HG02623 (cell line): ENCODE measurements at regions not wholly inside any gene's neighbourhood (a gene's known extent, or its start where the extent isn't known, plus 50 kb on each side); places are given as distances from the start of the nearest gene placed in this dataset.
"Not testable (repeated sequence)": the region's sequence is repeated elsewhere in the genome, so short reads cannot be mapped to it uniquely, and the experiment has no call there.

Experiments used
- ATAC-seq: cut with Tn5 transposase; IDR thresholded peaks from one replicate; pipeline ENCODE4 v1.9.1; 2021; ENCODE audit warnings: moderate library complexity; ENCODE audit not compliant: unreplicated experiment

GRCh38 chr7:142637240-142637639 is 112.0 kb upstream of the PRSS1 start:
- ATAC-seq, result no peak

- ATAC-seq, result no peak
Observed at GRCh38 chr7:142636751-142637150, 112.5 kb upstream of the PRSS1 start.

- ATAC-seq, result not testable (repeated sequence)
Observed at GRCh38 chr7:142636107-142636506, 113.2 kb upstream of the PRSS1 start.

DNA sequence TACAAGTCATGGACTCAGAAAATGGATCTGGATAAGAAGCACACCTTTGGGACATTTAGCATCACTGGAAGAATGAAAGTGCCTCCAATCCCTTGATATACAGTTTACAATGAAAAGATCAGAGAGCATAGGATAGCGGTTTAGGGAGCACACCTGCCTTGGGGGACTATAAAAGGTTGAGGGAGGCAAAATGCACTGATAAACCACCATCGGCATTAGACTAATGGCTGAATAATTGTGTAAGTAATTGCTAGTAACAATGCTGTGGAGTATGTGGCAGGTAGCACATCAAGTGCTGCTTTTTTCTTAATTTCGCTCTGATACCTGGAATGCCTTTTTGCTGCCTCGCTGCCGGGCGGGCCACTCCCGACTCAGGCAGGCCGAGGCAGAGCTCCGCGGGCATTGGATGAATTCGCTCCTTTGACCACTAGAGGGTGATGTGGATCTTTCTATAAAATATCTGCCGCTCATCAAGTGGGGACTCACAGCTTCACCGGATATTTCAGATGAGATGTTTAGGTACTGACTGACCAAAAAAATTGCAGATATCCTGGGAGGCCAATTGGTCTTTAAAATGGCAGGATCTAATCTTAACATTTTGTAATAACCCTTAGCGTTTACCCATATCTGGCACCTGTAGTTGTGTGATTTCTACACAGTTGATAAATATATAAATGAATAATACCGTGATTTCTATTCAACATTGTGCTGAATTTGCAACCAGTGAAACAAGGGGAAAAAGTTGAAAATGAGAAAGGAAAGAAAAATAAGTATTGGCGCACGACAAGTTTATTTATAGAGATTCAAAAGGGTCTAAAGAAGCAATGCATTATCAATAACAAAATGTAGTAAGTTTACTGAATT is 116.8 kb upstream of the PRSS1 start:
- ATAC-seq, result peak; percentile 95

- ATAC-seq, result no peak
Observed at GRCh38 chr7:142629588-142630260, 119.5 kb upstream of the PRSS1 start.

- no peak for ATAC-seq
Observed at GRCh38 chr7:142628945-142629344, 120.3 kb upstream of the PRSS1 start.

DNA sequence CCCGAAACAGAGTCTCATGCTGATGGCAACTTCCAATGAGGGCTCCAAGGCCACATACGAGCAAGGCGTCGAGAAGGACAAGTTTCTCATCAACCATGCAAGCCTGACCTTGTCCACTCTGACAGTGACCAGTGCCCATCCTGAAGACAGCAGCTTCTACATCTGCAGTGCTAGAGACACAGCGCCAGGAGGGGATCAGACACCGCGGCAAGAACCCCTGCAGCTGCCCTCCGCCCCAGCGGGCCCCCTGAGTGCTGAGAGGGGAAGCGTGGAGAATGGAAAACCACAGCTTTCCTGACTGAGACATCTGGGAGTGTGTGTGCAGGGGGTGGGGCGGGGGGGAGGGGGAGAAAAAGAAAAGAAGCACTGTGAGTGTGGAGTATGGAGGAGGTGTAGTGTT is 122.0 kb upstream of the PRSS1 start:
- ATAC-seq, result not testable (repeated sequence)

- peak; percentile 80 for ATAC-seq
Observed at GRCh38 chr7:142626420-142627035, 122.7 kb upstream of the PRSS1 start.

DNA sequence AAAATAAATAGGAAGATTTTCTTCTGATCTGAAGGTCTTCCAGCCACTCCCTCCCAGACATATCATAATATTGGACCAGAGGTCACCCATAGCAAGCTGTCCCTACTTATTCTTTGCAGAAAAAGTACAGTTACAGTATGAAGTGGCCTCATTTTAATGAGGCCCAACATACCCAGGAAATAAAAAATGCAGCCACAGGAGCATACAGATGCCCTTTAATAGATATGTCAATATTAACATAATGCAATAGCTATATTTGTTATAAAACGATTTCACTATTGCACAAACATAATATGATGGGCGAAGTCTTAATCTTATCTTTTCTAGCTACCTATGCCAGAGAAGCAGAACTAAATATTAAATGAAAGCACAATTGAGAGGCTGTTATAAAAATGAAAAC is 124.1 kb upstream of the PRSS1 start:
- ATAC-seq, result not testable (repeated sequence)

DNA sequence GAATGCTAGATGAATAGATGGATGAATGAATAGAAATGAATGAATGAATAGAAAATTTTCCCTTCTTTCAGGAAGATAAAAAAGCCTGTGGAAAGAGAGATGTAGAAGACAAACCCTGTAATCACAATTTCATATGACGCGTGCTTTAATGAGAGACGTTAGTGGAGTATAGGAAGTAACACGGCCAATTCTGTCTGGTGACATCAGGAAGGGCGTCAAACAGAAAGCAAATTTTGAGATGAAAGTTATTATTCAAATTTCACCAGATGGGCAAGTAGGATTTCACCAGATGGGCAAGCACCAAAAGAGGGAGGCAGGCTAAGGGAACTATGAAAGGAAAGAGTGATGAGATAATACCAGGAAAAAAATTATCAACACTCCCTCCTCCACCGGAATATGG is 128.9 kb upstream of the PRSS1 start:
- no peak for ATAC-seq

DNA sequence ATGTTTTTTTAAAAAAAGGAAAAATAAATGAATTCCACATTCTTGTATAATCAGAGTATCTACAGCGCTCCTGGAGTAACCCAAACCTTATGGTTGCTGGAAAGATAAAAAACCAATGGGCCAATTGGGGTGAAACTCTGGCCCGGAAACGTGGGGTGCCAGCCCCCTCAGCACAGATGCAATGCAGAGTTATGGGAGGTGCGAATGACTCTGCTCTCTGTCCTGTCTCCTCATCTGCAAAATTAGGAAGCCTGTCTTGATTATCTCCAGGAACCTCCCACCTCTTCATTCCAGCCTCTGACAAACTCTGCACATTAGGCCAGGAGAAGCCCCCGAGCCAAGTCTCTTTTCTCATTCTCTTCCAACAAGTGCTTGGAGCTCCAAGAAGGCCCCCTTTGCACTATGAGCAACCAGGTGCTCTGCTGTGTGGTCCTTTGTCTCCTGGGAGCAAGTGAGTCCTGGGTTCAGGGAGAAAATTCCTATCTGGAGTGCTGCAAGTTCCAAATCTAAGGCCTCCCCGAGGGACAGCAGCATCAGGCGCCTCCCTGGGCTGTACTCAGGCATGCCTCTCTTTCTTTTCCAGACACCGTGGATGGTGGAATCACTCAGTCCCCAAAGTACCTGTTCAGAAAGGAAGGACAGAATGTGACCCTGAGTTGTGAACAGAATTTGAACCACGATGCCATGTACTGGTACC is 130.5 kb upstream of the PRSS1 start:
- ATAC-seq, result no peak

GRCh38 chr7:142616842-142617241 is 132.4 kb upstream of the PRSS1 start:
- no peak for ATAC-seq

- no peak for ATAC-seq
Observed at GRCh38 chr7:142616121-142616643, 133.1 kb upstream of the PRSS1 start.

DNA sequence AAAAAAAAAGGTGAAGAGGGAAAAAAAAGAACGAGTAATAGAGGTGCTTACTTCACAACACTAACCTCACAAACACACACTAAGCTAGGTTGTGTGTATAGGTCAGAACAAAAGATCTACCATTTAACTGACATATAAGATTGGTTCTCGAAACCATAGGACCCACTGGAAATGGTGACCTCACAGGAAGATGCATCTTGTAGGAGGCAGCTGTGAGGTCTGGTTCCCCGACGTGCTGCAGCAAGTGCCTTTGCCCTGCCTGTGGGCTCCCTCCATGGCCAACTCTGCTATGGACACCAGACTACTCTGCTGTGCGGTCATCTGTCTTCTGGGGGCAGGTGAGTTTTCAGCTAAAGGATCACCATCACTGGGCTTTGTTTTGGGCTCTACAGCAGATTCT is 133.8 kb upstream of the PRSS1 start:
- ATAC-seq, result no peak

DNA sequence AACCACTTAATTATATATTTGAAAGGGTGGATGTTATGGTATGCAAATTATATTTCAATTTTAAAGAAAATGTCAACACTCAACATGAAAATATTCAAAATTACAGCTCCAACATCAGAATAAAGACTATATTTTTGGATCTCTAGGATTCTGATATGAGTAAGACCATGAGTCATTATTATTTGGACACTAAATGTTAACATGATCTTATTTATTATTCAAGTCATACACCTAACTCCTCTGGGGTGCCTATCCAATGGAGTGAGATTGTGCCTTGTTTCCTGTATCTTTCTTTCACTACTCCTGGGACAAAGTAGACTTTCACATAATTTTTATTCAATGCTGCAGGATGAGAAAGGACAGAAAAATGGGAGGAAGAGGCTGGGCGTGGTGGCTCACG is 135.2 kb upstream of the PRSS1 start:
- ATAC-seq, result no peak

- ATAC-seq, result no peak
Observed at GRCh38 chr7:142612237-142612881, 136.9 kb upstream of the PRSS1 start.

DNA sequence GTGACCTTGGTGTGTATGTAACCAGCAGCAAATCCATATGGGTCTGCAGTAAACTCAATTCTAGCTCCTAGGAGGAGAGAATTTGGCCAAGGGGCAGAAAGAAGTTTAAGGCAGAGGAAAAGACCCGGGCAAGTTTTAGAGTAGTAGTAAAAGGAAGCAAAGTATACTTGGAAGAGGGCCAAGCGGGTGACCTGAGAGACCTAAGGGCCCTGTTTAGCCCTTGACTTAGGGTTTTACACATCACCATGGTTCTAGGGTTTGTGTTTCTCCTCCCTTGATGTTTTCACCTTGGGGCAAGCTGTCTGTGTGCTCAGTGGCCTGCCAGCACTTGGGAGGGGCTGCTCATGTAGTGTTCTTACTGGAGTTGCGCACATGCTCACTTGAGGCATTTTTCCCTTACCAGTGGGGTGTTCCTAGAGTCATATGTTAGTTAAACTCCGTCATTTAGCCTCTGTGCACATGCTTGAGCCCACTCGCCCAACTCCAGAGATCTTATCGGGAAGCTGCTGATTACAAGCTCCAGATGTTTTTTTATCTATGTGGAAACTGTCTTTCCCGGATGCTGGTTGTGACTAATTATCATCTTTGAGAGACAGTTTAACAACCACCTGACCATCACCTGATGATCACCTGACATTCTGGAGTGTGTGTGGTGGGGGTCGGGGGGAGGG is 137.6 kb upstream of the PRSS1 start:
- no peak for ATAC-seq

GRCh38 chr7:142608630-142609428 is 140.4 kb upstream of the PRSS1 start:
- ATAC-seq, result no peak

DNA sequence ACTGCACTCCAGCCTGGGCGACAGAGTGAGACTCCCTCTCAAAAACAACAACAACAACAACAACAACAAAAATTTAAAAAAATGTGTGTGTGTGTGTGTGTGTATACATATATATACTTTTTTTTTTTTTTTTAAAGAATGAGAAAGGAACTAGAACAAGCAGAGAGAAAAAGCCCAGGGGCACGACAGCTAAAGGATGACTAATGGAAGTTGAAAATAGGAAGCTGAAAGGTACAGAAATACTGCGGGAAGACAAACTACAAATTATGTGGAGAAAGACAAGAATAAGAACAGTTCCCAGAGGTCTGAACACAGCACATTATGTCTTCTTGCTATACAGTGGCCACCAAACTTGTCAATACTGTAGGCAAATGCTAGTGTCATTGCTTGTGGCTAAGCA is 141.9 kb upstream of the PRSS1 start:
- no peak for ATAC-seq
